HG02588 (cell line): ENCODE measurements at regions not wholly inside any gene's neighbourhood (a gene's known extent, or its start where the extent isn't known, plus 50 kb on each side); places are given as distances from the start of the nearest gene placed in this dataset.
A peak's percentile ranks its signal among the peaks of the same experiment; 100 is the strongest.
"Not testable (repeated sequence)": the region's sequence is repeated elsewhere in the genome, so short reads cannot be mapped to it uniquely, and the experiment has no call there.

ENCODE experiments used
- ATAC-seq: cut with Tn5 transposase; IDR thresholded peaks from one replicate; pipeline ENCODE4 v1.9.1; 2021; ENCODE audit warnings: mild to moderate bottlenecking, moderate library complexity; ENCODE audit not compliant: unreplicated experiment

DNA sequence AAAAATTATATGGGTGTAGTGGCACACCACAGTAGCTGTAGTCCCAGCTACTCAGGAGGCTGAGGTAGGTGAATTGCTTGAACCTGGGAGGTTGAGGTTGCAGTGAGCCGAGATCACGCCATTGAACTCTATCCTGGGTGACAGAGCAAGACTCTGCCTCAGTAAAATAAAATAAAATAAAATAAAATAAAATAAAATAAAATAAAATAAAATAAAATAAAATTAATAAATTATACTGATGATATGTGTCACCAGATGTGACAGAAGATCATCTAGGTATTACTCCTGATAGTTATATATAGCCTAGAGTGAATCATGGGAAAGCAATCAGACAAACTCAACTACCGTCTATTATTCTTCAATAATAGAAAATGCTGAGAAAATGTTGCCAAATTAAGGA, 972.5 kb downstream of the MRPL39 start:
- ATAC-seq, result no peak

DNA sequence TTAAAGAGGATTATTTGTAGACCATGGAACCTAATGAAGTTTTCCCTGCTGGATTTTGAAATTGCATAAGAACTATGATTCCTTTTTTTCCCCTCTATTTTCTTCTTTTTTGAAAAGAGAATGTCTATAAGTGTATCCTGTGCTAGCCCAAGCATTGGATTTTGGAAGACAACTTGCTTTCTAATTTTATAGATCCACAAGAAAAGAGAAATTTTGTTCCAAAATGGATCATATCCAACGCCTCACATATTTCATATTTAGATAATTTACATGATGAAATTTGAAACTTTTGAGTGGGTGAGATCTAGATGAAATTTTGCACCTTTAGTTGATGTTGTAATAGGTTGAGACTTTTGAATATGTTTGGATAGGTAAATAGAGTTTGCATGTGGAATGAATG, 978.7 kb downstream of the MRPL39 start:
- no peak for ATAC-seq

- no peak for ATAC-seq
These were observed 979.2 kb downstream of the MRPL39 start for GRCh38 chr21:24628046-24628445.

DNA sequence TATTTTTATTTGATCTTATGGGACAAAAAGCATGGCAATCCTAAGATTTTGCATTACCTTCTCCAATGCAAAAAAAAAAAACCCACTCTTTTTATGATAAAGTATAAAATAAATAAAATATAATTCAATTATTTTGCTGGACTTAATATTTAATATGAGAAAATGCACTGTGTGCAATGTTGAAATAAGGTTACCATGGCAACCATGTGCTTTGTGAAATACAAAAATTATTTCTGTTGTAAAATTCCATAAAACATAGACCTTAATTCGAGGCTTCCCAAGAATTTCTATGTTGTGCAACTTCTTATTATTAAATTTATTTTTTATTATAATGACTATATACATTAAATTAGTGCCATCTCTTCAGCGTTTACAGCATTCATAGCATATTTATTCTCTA, 989.5 kb downstream of the MRPL39 start:
- no peak for ATAC-seq

- ATAC-seq, result no peak
These were observed 1013.2 kb downstream of the MRPL39 start for GRCh38 chr21:24594082-24594481.

DNA sequence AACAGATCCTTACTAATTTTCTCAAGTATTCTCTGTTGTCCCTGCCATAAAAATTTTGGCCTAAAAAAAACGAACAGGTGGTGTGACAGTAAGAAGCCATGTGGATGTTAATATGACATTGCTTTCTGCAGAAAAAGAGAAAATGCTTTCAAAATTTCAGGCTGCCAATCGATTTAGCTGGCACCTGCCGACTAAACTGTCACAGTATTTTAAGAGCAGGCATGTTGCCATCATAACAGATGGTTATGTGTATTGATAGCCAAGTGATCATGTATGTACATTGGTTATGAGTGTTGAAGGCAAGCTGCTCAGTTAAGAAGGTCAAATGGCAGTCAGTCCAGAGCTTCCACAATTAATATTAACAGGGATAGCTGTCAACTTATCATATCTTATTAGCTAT, 1017.0 kb downstream of the MRPL39 start:
- ATAC-seq, result no peak

GRCh38 chr21:24583473-24583872, 1023.8 kb downstream of the MRPL39 start:
- ATAC-seq, result no peak

DNA sequence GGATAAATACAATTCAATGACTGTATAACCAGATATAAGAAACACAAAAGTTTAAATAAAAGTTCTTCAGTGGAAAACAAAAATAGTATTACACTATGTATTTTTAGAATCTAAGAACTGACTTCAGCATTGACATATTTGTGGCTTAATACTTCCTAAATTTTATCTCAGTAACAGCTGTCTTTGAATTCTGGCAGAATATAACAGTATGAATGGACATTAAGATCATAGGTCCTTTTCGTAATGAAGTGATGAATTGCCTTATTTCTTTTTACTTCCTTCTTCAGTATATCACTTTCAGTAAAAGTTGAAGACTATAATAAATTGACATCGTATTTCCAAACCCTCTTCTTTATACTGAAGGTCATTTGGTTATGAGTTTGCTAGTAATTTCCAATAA, 1030.0 kb downstream of the MRPL39 start:
- ATAC-seq, result no peak

DNA sequence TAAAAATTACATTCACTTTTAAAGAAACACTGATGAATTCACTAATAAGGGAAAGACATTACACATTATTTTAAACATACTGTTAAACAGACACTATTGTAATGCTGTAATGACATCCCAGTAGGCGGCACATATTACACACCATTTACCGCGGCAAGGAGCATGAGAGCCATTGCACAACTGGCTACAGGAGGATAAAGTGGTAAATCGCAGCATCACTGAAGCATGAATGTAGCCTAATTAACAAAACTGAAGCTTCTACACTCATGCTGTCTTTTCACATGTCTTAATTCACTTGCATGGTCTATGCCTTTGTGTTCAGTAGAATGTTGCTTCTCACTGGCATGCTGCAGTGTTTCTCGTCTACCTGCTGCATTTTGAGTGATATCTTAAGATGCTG, 1046.0 kb downstream of the MRPL39 start:
- no peak for ATAC-seq

DNA sequence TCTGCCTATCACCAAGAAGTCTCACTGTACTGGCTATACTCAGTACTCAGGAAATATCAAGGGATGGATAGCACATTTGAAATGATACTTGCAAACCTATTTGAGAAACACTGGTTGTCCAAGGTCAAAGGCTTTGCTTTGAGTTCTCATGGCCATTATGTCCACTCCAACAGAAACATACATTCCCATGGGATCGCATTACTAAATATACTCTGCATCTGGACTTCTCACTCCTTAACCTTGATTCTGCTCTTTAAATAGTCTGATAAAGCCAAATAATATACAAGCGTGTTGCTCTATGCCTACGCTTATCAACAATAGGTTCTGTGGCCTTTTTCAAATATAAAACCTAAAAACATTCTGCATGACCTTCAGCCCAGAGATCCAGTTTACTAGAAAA, 1054.8 kb downstream of the MRPL39 start:
- ATAC-seq, result no peak

DNA sequence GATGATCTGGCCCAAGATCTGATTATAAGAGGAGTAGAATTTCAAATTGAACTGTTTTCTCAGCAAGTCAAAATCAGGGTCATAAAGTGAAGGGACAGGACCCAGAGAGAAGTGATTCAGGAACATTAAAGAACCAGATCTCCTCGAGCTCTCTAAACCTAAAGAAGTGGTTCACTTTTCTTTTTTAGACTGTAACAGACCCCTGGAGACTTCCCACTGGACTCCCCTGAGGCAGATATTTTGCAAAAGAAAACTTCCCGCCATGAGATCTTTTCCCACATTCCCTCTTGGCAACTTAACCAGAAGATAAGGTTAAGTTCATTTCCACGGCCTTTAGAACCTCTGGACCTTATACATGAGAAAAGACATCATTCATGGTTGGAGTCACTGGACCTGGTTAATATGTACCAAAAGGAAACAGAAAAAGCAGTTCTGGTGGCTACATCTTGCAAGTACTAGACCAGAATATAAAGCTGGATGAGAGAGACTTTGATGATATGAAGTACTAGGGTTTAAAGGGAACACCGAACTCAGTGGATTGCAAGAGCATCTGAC, 1061.4 kb downstream of the MRPL39 start:
- ATAC-seq, result no peak

DNA sequence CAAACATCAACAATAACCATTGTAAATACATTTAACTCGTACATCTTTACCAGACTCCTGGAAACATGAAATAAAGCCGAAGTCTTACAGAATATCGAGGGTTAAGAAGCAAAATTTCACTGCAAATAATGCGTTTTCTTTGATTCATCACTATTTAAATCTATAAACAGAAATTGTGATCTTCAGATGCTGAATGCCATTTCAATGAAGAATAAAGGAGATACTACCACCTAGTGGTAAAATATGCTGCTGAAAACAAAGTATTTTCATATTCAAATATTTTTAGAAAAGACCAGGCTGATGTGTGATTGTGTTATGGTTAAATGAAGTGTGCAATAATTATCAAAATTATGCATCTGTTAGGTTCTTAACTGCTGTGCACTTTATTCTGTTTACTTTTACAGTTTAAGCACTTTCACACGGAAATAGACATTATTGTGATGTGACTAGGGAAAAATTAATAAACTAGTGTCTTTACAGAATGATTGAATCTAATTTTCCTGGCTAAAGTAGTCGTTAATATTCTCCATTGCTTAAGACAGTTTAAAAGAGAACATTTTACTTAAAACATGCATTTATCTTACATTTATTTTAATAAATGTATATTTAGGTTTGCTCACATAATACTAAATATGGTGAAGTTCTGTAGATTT, 1093.1 kb downstream of the MRPL39 start:
- no peak for ATAC-seq

DNA sequence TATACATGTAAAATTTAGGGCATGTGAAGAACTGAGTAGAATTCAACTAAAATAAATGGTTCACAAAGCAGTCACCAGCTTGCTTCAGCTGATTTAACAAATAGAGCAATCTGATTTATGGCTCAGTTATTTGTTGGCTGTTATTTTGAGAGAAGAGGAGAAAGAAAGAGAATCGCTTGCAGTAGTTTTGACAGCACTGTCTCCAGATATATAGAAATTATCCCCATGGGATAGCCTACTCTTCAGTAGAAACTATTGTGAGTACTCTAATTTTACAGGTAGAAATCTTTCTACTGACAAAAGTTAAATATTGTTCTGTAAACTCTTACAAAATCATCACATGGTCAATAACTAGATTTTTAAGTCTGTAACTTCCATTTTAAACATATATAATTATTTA, 1098.2 kb downstream of the MRPL39 start:
- no peak for ATAC-seq

- no peak for ATAC-seq
These were observed 1120.3 kb downstream of the MRPL39 start for GRCh38 chr21:24486973-24487372.

GRCh38 chr21:24483361-24483760, 1123.9 kb downstream of the MRPL39 start:
- ATAC-seq, result not testable (repeated sequence)

- ATAC-seq, result no peak
These were observed 1136.4 kb downstream of the MRPL39 start for GRCh38 chr21:24470852-24471251.

GRCh38 chr21:24456358-24456757, 1150.9 kb downstream of the MRPL39 start:
- ATAC-seq, result no peak

DNA sequence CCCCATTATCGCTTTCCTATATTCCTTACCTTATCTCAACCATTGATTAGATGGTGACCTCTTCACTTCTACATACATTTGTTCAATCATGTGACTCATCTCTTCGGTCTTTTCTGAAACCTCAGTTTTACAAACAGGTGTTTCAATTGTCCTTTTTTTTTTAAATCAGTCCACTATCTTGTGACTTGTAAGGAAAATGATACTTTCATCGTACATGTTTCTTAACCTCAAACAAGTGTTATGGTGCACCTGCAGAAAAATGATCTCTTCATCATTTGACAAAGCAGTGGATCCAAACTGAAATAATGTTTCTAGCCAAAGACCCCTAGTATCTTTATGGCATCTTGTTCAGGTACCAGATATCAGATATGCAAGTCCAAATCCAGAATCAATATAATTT, 1157.2 kb downstream of the MRPL39 start:
- ATAC-seq, result no peak

DNA sequence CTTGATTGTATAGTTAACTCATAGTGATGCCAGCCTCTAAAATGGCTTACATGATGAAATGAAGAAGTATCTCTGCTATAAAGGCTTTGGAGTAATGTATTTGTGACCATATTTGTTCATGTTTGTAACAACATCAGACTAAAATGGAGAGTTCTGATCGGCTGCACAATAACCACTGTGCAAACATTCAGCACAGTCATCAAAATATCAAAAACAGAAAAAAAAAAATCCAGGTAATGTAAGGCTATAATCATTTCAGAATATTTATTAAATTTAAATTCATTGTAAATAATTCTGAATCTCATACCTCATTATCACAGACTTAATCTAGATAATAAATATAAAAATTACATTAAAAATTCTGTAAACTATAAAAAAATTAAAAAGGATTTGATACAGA, 1161.8 kb downstream of the MRPL39 start:
- ATAC-seq, result no peak

- ATAC-seq, result no peak
These were observed 1162.5 kb downstream of the MRPL39 start for GRCh38 chr21:24444736-24445135.

DNA sequence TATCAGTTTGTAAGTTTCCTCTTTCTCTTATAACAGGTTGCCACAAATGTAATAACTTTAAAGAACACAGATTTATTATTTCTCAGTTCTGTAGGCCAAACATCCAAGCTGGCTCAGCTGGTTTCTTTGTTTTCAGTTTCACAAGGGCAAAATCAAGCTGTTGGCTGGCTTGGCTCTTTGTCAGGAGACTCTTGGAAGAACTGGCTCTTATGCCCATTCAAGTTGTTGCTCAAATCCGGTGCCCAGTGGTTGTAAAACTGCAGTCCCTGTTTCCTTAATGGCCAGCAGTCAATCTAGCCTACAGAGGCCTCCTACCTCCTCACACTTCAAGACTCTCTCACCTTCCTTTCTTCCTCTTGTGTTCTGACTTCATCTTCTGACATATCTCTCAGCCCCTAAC, 1171.0 kb downstream of the MRPL39 start:
- no peak for ATAC-seq

DNA sequence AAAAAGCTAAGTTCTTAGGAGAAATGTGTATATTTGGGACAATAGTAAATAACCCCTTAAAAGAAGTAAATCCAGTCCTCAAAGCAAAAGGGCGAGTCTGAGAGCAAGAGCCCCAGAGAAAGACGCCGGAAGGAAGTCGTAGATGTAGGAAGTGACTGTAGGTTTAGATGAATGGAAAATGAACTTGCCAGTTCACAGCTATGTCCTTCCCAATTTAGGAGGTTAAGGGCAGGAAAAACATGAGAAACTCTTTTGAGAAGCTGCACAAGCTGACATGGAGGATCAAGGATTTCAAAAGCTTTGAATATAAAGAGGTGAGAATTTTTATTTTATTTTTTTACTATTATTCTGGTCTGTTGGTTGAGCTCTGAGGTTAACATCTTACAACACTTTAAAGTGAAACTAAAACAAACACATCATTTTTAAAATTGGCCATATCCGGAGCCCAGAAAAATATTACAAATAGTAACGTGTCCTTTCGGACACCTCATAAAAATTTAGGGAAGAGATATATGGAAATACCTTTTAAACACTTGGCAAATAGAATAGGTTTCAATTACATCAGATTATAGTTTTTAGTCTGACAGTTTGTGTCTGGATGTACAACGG, 1178.6 kb downstream of the MRPL39 start:
- peak; percentile 74 for ATAC-seq

DNA sequence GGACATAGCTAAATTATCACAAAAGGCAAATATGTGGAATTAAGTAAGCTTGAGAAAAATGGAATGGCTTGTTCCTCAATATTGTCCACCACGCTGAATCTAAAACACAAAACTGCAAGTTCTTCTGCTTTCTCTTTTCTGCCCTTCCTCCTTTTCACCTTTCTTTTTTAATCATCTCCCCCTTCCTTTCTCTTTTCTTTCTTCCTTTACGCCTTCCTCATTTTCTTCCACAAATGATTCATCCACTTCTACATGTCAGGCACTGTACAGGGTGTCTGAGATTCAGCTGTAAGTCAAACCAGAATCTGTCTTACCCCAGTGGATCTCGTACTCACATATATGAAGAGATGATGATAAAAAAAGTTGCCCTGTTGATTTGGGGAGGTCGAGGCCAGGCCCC, 1182.5 kb downstream of the MRPL39 start:
- ATAC-seq, result no peak
